GM12874 (cell line): ENCODE measurements at regions not wholly inside any gene's neighbourhood (a gene's known extent, or its start where the extent isn't known, plus 50 kb on each side); places are given as distances from the start of the nearest gene placed in this dataset.

ENCODE experiments used
- CTCF ChIP-seq: IDR thresholded peaks from 2 replicates; pipeline ENCODE4 v1.5.1; 2011; ENCODE audit warnings: low read depth, mild to moderate bottlenecking, control low read depth, low read length, moderate library complexity; ENCODE audit not compliant: insufficient read depth

DNA sequence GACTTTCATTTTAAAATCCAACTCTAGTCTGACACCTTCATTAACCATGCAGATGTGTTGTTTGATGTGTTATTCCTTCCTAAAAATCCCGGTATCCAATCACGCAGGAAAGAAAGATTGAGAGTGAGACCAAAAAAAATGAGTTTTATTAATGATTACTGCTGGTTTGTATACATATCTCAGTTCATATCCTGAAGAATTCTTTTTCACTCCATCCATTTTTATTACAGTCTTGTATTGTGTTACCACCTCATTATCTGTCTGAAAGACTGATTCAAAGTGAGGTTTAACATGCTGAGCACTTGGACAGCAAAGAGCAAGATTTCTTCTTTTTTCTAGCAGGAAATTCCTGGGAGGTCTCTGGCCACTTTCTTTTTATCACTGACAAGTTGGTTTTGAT lies 268.3 kb downstream of the CDH11 start:
- no peak for TF ChIP-seq CTCF

- no peak for TF ChIP-seq CTCF
Measured at GRCh38 chr16:64846966-64847365, 274.9 kb downstream of the CDH11 start.

DNA sequence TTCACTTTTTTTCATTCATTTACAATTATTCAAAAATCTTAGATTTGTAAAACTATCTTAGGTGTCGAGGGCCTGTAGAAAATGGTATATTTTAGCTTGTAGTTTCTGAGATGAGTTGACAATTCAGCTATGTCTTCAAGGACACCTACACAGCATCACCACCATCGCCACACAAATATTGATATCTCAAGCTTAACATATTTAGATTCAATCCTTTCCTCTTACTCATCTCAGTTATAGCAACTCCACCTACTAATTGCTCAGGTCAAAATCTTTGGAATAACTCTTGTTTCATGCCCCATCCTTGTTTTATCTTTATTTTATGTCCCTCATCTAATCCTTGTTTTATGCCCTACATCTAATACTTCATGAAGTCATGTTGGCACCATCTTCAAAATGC lies 276.8 kb downstream of the CDH11 start:
- TF ChIP-seq CTCF: no peak

GRCh38 chr16:64841482-64841881 lies 280.4 kb downstream of the CDH11 start:
- TF ChIP-seq CTCF: no peak

GRCh38 chr16:64841071-64841470 lies 280.8 kb downstream of the CDH11 start:
- no peak for TF ChIP-seq CTCF

DNA sequence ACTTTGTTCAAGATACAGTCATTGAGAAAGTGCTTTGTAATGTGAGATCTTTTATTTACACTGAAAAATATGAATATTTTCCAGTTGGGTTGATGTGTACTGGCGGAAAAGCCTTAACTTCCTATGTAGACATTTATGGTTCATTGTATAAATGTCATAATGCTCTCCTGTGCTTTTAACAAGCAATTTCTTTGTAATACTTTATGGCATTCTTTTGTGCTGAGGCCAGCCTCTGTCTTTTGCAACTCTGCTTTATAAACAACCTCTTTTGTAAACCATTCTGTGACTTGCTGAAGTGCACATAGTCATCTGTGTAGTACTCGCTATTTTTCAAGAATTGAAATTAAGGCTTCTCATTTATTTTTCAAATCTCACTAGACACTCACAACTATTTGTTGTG lies 291.2 kb downstream of the CDH11 start:
- no peak for TF ChIP-seq CTCF

DNA sequence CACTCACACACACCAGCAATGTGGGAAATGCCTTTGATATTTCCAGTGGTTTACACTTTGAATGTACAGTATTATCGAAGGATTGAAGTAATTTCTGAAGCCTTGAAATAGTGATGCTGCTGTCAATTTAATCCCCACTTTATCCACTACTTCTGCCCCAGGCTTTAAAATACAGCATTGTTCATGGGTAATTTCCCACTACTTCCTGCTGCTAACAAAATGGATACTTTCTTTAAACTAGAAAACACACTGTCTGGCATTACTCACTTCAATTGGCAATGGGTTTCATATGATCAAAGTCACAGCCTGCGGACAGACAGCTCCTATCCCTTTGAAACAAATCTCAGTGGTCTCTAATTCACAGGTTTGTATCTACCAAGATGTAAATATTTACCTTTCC lies 292.2 kb downstream of the CDH11 start:
- no peak for TF ChIP-seq CTCF

DNA sequence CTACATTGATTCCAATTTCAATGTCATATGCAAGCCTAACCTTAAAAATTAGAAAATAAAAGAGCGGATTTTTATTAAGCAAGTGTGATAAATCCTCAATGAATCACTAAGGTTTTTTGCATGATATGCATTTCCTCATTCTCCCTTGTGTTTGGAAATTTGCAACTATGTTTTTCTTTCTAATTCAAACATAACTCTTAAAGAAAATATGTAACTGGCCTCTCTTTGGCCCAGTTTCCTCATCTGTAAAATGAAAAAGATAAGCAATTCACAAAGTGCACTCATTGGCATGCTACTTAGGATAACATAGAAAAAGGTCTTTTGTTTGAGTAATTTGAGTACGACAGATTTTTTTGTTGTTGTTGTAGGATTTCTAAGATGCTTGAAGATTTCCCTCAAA lies 295.5 kb downstream of the CDH11 start:
- TF ChIP-seq CTCF: no peak
